HEK293 (cell line): ENCODE measurements at regions not wholly inside any gene's neighbourhood (a gene's known extent, or its start where the extent isn't known, plus 50 kb on each side); places are given as distances from the start of the nearest gene placed in this dataset.

ENCODE experiments used
- CTCF ChIA-PET: fragments of 350-600 bp; formaldehyde crosslinking; extraction: SDS; loops from one replicate; lab custom pipeline; 2021; ENCODE audit warnings: antibody characterized with exemption; lab: Yijun Ruan, JAX
- POLR2A ChIA-PET: fragments of 300-600 bp; formaldehyde crosslinking; extraction: SDS; loops from one replicate; lab custom pipeline; 2020; ENCODE audit warnings: antibody characterized with exemption, inconsistent platforms; lab: Yijun Ruan, JAX
- H3K27ac ChIP-seq: fragments of 200-500 bp; sonication (Bioruptor generic); 2 replicates; pipeline ENCODE4 v1.5.1; 2014; ENCODE audit warnings: low read depth, low read length, control low read depth, inconsistent platforms; ENCODE audit errors: extremely low read depth
- H3K36me3 ChIP-seq, 2 experiments: fragments of 200-500 bp in 1 of 2; sonication (Bioruptor generic) in 1 of 2; 1 replicate in 1 of 2; 2 replicates in 1 of 2; pipeline ENCODE4 v1.5.1; 2014 to 2017; ENCODE audit warnings: inconsistent platforms in 2 of 2, low read length in 2 of 2; ENCODE audit not compliant: control insufficient read depth in 2 of 2, insufficient read depth in 1 of 2
- H3K4me1 ChIP-seq: fragments of 200-500 bp; sonication (Bioruptor generic); 2 replicates; pipeline ENCODE4 v1.5.1; 2014; ENCODE audit warnings: mild to moderate bottlenecking, low read length, inconsistent platforms; ENCODE audit not compliant: control insufficient read depth, insufficient read depth
- H3K4me3 ChIP-seq: 2 replicates; pipeline ENCODE4 v1.5.1; 2011; ENCODE audit warnings: low read depth, mild to moderate bottlenecking, control low read depth, low read length, moderate library complexity
- H3K9me3 ChIP-seq: fragments of 200-500 bp; sonication (Bioruptor generic); 2 replicates; pipeline ENCODE4 v1.5.1; 2014; ENCODE audit warnings: low read depth, low read length, inconsistent platforms; ENCODE audit not compliant: control insufficient read depth, insufficient read depth
- BCL6B ChIP-seq: fragments of 450-650 bp; formaldehyde crosslinking; IDR thresholded peaks from 2 replicates; pipeline ENCODE4 v1.5.1; 2017; ENCODE audit warnings: missing biosample characterization, missing genetic modification characterization
- GLI2 ChIP-seq: fragments of 450-650 bp; formaldehyde crosslinking; IDR thresholded peaks from 2 replicates; pipeline ENCODE4; 2017; ENCODE audit warnings: missing biosample characterization, missing genetic modification characterization, low read depth, borderline replicate concordance
- KLF7 ChIP-seq: fragments of 450-650 bp; formaldehyde crosslinking; IDR thresholded peaks from 2 replicates; pipeline ENCODE4 v1.5.1; 2016; ENCODE audit warnings: missing biosample characterization, missing genetic modification characterization, borderline replicate concordance
- KLF8 ChIP-seq: fragments of 450-650 bp; formaldehyde crosslinking; IDR thresholded peaks from 2 replicates; pipeline ENCODE4 v1.5.1; 2016; ENCODE audit warnings: missing biosample characterization, missing genetic modification characterization
- OSR2 ChIP-seq: fragments of 450-650 bp; formaldehyde crosslinking; IDR thresholded peaks from 2 replicates; pipeline ENCODE4 v1.5.1; 2016; ENCODE audit warnings: missing biosample characterization, missing genetic modification characterization
- REPIN1 ChIP-seq: fragments of 450-650 bp; formaldehyde crosslinking; IDR thresholded peaks from 2 replicates; pipeline ENCODE4 v1.5.1; 2017; ENCODE audit warnings: missing biosample characterization, missing genetic modification characterization, low read depth
- SCRT2 ChIP-seq: fragments of 450-650 bp; formaldehyde crosslinking; IDR thresholded peaks from 2 replicates; pipeline ENCODE4 v1.5.1; 2016; ENCODE audit warnings: missing biosample characterization, missing genetic modification characterization
- ZBTB20 ChIP-seq: fragments of 450-650 bp; formaldehyde crosslinking; IDR thresholded peaks from 2 replicates; pipeline ENCODE4 v1.5.1; 2016; ENCODE audit warnings: missing biosample characterization, missing genetic modification characterization
- ZEB2 ChIP-seq: fragments of 450-650 bp; formaldehyde crosslinking; IDR thresholded peaks from 2 replicates; pipeline ENCODE4 v1.5.1; 2016; ENCODE audit warnings: missing biosample characterization, missing genetic modification characterization
- ZNF140 ChIP-seq: fragments of 450-650 bp; formaldehyde crosslinking; IDR thresholded peaks from 2 replicates; pipeline ENCODE4 v1.5.1; 2016; ENCODE audit warnings: missing biosample characterization, missing genetic modification characterization
- ZNF211 ChIP-seq: fragments of 450-650 bp; formaldehyde crosslinking; IDR thresholded peaks from 2 replicates; pipeline ENCODE4 v1.5.1; 2016; ENCODE audit warnings: low read depth, missing biosample characterization, missing genetic modification characterization
- ZNF404 ChIP-seq: fragments of 450-650 bp; formaldehyde crosslinking; IDR thresholded peaks from 2 replicates; pipeline ENCODE4 v1.5.1; 2017; ENCODE audit warnings: missing biosample characterization, missing genetic modification characterization
- ZNF473 ChIP-seq: fragments of 450-650 bp; formaldehyde crosslinking; IDR thresholded peaks from 2 replicates; pipeline ENCODE4 v1.5.1; 2017; ENCODE audit warnings: missing biosample characterization, missing genetic modification characterization
- ZNF529 ChIP-seq: fragments of 450-650 bp; formaldehyde crosslinking; IDR thresholded peaks from 2 replicates; pipeline ENCODE4 v1.5.1; 2017; ENCODE audit warnings: missing genetic modification characterization, missing biosample characterization; ENCODE audit not compliant: insufficient replicate concordance
- ZNF621 ChIP-seq: fragments of 450-650 bp; formaldehyde crosslinking; IDR thresholded peaks from 2 replicates; pipeline ENCODE4 v1.5.1; 2017; ENCODE audit warnings: missing biosample characterization, missing genetic modification characterization
- ZNF654 ChIP-seq: fragments of 450-650 bp; formaldehyde crosslinking; IDR thresholded peaks from 2 replicates; pipeline ENCODE4 v1.5.1; 2016; ENCODE audit warnings: low read depth, missing biosample characterization, missing genetic modification characterization
- ZNF658 ChIP-seq: fragments of 450-650 bp; formaldehyde crosslinking; IDR thresholded peaks from 2 replicates; pipeline ENCODE4; 2016; ENCODE audit warnings: missing biosample characterization, missing genetic modification characterization
- ZNF677 ChIP-seq: fragments of 450-650 bp; IDR thresholded peaks from 2 replicates; pipeline ENCODE4 v1.5.0; 2018; ENCODE audit warnings: missing biosample characterization, mild to moderate bottlenecking, missing genetic modification characterization, moderate library complexity
- ZNF791 ChIP-seq: fragments of 450-650 bp; formaldehyde crosslinking; IDR thresholded peaks from 2 replicates; pipeline ENCODE4 v1.5.1; 2016; ENCODE audit warnings: missing biosample characterization, missing genetic modification characterization
- ZNF830 ChIP-seq: fragments of 450-650 bp; IDR thresholded peaks from 2 replicates; pipeline ENCODE4 v1.5.0; 2018; ENCODE audit warnings: missing biosample characterization, missing genetic modification characterization, low read depth, mild to moderate bottlenecking, moderate library complexity
- TF ChIP-seq, protein P1 (sequence below): fragments of 450-650 bp; formaldehyde crosslinking; IDR thresholded peaks from 2 replicates; pipeline ENCODE4 v1.5.1; 2016; ENCODE audit warnings: missing biosample characterization, missing genetic modification characterization
- TF ChIP-seq, protein P2 (sequence below): fragments of 450-650 bp; formaldehyde crosslinking; IDR thresholded peaks from 2 replicates; pipeline ENCODE4 v1.5.1; 2016; ENCODE audit warnings: missing biosample characterization, missing genetic modification characterization, borderline replicate concordance

GRCh38 chr19:30883071-30883470 lies 466.2 kb downstream of the TSHZ3 start:
- no peak overlapping the region for H3K27ac ChIP-seq
- POLR2A ChIA-PET, result interaction anchor here (0.6 kb wide), 1 partner anchor 188 kb away, joined by 3 read pairs; no protein-coding TSS in a partner anchor
- CTCF ChIA-PET, result interaction anchor here (0.6 to 2.0 kb wide), 9 partner anchors 10 to 1104 kb away, joined by 3 to 6 read pairs (median 4); no protein-coding TSS in a partner anchor

DNA sequence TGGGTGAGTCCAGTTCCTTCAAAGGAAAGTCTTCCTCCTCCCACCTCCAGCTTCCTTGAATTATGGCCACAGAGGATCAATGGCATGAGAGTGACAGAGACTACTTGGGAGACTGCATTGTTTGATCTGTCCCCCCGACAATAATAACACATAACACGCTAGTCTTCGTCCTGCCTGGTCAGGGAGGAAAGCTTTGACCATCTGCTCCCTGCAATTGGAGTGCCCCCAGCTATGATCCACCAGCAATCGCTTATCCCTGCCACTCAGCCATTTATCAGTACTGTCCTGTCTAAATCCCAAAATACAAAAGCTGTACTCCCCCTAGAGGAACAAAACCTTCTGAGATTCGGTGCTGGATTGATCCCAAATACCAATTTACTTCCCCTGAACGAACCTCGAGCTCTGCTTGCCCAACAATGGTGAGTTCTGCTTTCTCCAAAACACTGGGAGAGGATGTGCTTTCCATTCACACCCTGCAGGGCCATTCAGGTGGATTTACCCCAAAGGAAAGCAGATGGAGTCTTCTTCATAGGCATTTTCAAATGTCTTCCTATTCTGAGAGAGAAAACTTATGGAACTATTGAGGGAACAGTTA lies 466.7 kb downstream of the TSHZ3 start:
- Histone ChIP-seq H3K9me3 (no peaks in the 10 kb centered on the region; the same call in 1 of the 2 replicates), H3K4me1 (no peaks in the 10 kb centered on the region), H3K36me3 (no peaks in the 10 kb centered on the region), H3K27ac (no peak overlapping the region), H3K4me3 (no peak overlapping the region)
- POLR2A ChIA-PET, result no interaction called here
- no peak for TF ChIP-seq ZNF211 (tag by site-specific recombination)
- no peak for TF ChIP-seq GLI2 (tag by site-specific recombination)
- no peak for TF ChIP-seq BCL6B
- TF ChIP-seq ZNF621 (tag by site-specific recombination), result no peak
- TF ChIP-seq ZEB2 (tag by site-specific recombination), result no peak
- TF ChIP-seq ZNF654 (tag by site-specific recombination), result no peak
- TF ChIP-seq, protein P1, sequence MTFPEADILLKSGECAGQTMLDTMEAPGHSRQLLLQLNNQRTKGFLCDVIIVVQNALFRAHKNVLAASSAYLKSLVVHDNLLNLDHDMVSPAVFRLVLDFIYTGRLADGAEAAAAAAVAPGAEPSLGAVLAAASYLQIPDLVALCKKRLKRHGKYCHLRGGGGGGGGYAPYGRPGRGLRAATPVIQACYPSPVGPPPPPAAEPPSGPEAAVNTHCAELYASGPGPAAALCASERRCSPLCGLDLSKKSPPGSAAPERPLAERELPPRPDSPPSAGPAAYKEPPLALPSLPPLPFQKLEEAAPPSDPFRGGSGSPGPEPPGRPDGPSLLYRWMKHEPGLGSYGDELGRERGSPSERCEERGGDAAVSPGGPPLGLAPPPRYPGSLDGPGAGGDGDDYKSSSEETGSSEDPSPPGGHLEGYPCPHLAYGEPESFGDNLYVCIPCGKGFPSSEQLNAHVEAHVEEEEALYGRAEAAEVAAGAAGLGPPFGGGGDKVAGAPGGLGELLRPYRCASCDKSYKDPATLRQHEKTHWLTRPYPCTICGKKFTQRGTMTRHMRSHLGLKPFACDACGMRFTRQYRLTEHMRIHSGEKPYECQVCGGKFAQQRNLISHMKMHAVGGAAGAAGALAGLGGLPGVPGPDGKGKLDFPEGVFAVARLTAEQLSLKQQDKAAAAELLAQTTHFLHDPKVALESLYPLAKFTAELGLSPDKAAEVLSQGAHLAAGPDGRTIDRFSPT, result no peak
- no peak for TF ChIP-seq SCRT2
- no peak for TF ChIP-seq OSR2 (tag by site-specific recombination)
- CTCF ChIA-PET, result interaction anchor here (1.6 to 2.0 kb wide), 3 partner anchors 9 to 97 kb away, joined by 3 to 6 read pairs (median 4); no protein-coding TSS in a partner anchor

More at GRCh38 chr19:30883071-30883470, 466.2 kb downstream of the TSHZ3 start:
- Histone ChIP-seq H3K9me3 (no peaks in the 10 kb centered on the region; the same call in 1 of the 2 replicates), H3K4me1 (no peaks in the 10 kb centered on the region), H3K36me3 (no peaks in the 10 kb centered on the region), H3K4me3 (no peak overlapping the region)
- no peak for TF ChIP-seq REPIN1
- TF ChIP-seq ZNF677 (tag by site-specific recombination), result no peak
- no peak for TF ChIP-seq ZNF473 (tag by site-specific recombination)
- TF ChIP-seq ZBTB20 (tag by site-specific recombination), result no peak
- TF ChIP-seq, protein P2, sequence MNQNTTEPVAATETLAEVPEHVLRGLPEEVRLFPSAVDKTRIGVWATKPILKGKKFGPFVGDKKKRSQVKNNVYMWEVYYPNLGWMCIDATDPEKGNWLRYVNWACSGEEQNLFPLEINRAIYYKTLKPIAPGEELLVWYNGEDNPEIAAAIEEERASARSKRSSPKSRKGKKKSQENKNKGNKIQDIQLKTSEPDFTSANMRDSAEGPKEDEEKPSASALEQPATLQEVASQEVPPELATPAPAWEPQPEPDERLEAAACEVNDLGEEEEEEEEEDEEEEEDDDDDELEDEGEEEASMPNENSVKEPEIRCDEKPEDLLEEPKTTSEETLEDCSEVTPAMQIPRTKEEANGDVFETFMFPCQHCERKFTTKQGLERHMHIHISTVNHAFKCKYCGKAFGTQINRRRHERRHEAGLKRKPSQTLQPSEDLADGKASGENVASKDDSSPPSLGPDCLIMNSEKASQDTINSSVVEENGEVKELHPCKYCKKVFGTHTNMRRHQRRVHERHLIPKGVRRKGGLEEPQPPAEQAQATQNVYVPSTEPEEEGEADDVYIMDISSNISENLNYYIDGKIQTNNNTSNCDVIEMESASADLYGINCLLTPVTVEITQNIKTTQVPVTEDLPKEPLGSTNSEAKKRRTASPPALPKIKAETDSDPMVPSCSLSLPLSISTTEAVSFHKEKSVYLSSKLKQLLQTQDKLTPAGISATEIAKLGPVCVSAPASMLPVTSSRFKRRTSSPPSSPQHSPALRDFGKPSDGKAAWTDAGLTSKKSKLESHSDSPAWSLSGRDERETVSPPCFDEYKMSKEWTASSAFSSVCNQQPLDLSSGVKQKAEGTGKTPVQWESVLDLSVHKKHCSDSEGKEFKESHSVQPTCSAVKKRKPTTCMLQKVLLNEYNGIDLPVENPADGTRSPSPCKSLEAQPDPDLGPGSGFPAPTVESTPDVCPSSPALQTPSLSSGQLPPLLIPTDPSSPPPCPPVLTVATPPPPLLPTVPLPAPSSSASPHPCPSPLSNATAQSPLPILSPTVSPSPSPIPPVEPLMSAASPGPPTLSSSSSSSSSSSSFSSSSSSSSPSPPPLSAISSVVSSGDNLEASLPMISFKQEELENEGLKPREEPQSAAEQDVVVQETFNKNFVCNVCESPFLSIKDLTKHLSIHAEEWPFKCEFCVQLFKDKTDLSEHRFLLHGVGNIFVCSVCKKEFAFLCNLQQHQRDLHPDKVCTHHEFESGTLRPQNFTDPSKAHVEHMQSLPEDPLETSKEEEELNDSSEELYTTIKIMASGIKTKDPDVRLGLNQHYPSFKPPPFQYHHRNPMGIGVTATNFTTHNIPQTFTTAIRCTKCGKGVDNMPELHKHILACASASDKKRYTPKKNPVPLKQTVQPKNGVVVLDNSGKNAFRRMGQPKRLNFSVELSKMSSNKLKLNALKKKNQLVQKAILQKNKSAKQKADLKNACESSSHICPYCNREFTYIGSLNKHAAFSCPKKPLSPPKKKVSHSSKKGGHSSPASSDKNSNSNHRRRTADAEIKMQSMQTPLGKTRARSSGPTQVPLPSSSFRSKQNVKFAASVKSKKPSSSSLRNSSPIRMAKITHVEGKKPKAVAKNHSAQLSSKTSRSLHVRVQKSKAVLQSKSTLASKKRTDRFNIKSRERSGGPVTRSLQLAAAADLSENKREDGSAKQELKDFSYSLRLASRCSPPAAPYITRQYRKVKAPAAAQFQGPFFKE (tag by site-specific recombination), result no peak
- TF ChIP-seq ZNF830 (tag by site-specific recombination), result no peak
- TF ChIP-seq KLF7 (tag by site-specific recombination), result no peak
- no peak for TF ChIP-seq ZNF140 (tag by site-specific recombination)
- no peak for TF ChIP-seq ZNF791
- TF ChIP-seq ZNF404, result no peak
- TF ChIP-seq ZNF658, result no peak
- no peak for TF ChIP-seq KLF8
- TF ChIP-seq ZNF529, result no peak
